Osteocyte (in vitro differentiated cells): ENCODE measurements at regions not wholly inside any gene's neighbourhood (a gene's known extent, or its start where the extent isn't known, plus 50 kb on each side); places are given as distances from the start of the nearest gene placed in this dataset.

Experiments used
- DNase-seq: peaks from one replicate; pipeline ENCODE4 v3.0.0; 2021; ENCODE audit warnings: mixed read lengths; ENCODE audit not compliant: unreplicated experiment; ENCODE audit errors: extremely low spot score
- H3K27ac Mint-ChIP-seq: one replicate; pipeline ENCODE4 v1.8.0; 2021; ENCODE audit warnings: mild to moderate bottlenecking, mixed read lengths; ENCODE audit not compliant: unreplicated experiment
- H3K27me3 Mint-ChIP-seq: one replicate; pipeline ENCODE4 v1.8.0; 2021; ENCODE audit warnings: mixed read lengths; ENCODE audit not compliant: unreplicated experiment
- H3K36me3 Mint-ChIP-seq: one replicate; pipeline ENCODE4 v1.8.0; 2021; ENCODE audit warnings: mixed read lengths; ENCODE audit not compliant: unreplicated experiment
- H3K4me1 Mint-ChIP-seq: one replicate; pipeline ENCODE4 v1.8.0; 2021; ENCODE audit warnings: mixed read lengths; ENCODE audit not compliant: unreplicated experiment
- H3K4me3 Mint-ChIP-seq: one replicate; pipeline ENCODE4 v1.8.0; 2021; ENCODE audit warnings: mild to moderate bottlenecking, moderate library complexity, mixed read lengths; ENCODE audit not compliant: unreplicated experiment
- H3K9me3 Mint-ChIP-seq: one replicate; pipeline ENCODE4 v1.8.0; 2021; ENCODE audit warnings: mixed read lengths; ENCODE audit not compliant: unreplicated experiment
- CTCF ChIP-seq: fragments of 200-600 bp; sonication (generic); IDR thresholded peaks from 2 replicates; pipeline ENCODE4 v1.5.0; 2021; ENCODE audit warnings: antibody characterized with exemption, mild to moderate bottlenecking, moderate library complexity

- H3K4me1 Mint-ChIP-seq = peaks cover 40% of the 10 kb centered on the region
Observed at GRCh38 chr3:193873426-193874201, 262.3 kb upstream of the HES1 start.

GRCh38 chr3:193874512-193874911 lies 261.4 kb upstream of the HES1 start:
- Mint-ChIP-seq H3K9me3 (no peaks in the 10 kb centered on the region), H3K4me3 (no peak overlapping the region), H3K36me3 (no peaks in the 10 kb centered on the region), H3K4me1 (peaks cover 31% of the 10 kb centered on the region), H3K27me3 (peaks cover 30% of the 10 kb centered on the region), H3K27ac (no peak overlapping the region)
- no peak for TF ChIP-seq CTCF
- no peak for DNase-seq

More at GRCh38 chr3:193873426-193874201, 262.3 kb upstream of the HES1 start:
- H3K36me3 Mint-ChIP-seq = no peaks in the 10 kb centered on the region
- H3K4me3 Mint-ChIP-seq = no peak overlapping the region
- peaks cover 24% of the 10 kb centered on the region for H3K27me3 Mint-ChIP-seq
- no peaks in the 10 kb centered on the region for H3K9me3 Mint-ChIP-seq
- no peak overlapping the region for H3K27ac Mint-ChIP-seq
- DNase-seq = no peak
- no peak for TF ChIP-seq CTCF

GRCh38 chr3:193874997-193875593 lies 260.9 kb upstream of the HES1 start:
- Mint-ChIP-seq H3K36me3 (no peaks in the 10 kb centered on the region), H3K27ac (no peak overlapping the region), H3K27me3 (peaks cover 35% of the 10 kb centered on the region), H3K9me3 (no peaks in the 10 kb centered on the region), H3K4me3 (no peak overlapping the region), H3K4me1 (peaks cover 25% of the 10 kb centered on the region)
- no peak for TF ChIP-seq CTCF
- DNase-seq = no peak

GRCh38 chr3:193875601-193876321 lies 260.2 kb upstream of the HES1 start:
- H3K27me3 Mint-ChIP-seq = peaks cover 35% of the 10 kb centered on the region
- H3K36me3 Mint-ChIP-seq = no peaks in the 10 kb centered on the region
- H3K4me3 Mint-ChIP-seq = no peak overlapping the region
- H3K27ac Mint-ChIP-seq = no peak overlapping the region
- TF ChIP-seq CTCF = no peak
- no peaks in the 10 kb centered on the region for H3K9me3 Mint-ChIP-seq
- DNase-seq = no peak
- H3K4me1 Mint-ChIP-seq = peaks cover 18% of the 10 kb centered on the region
